ENCODE measurements at regions not wholly inside any gene's neighbourhood (a gene's known extent, or its start where the extent isn't known, plus 50 kb on each side); places are given as distances from the start of the nearest gene placed in this dataset.

GRCh38 chr2:71791501-71792135 lies 338.3 kb downstream of the DYSF start:
- no peak for DNase-seq (ENCODE audit: low read depth)

- DNase-seq (ENCODE audit: low read depth): no peak
These were observed 337.7 kb downstream of the DYSF start for GRCh38 chr2:71791061-71791450.

GRCh38 chr2:71790226-71791060 lies 337.1 kb downstream of the DYSF start:
- DNase-seq (ENCODE audit: low read depth): no peak

- DNase-seq (ENCODE audit: low read depth): no peak
These were observed 336.3 kb downstream of the DYSF start for GRCh38 chr2:71789556-71790204.

- DNase-seq (ENCODE audit: low read depth): no peak
These were observed 335.4 kb downstream of the DYSF start for GRCh38 chr2:71788601-71789240.

- DNase-seq (ENCODE audit: low read depth): no peak
These were observed 334.8 kb downstream of the DYSF start for GRCh38 chr2:71788186-71788525.

GRCh38 chr2:71787476-71788185 lies 334.3 kb downstream of the DYSF start:
- no peak for DNase-seq (ENCODE audit: low read depth)

- no peak for DNase-seq (ENCODE audit: low read depth)
These were observed 333.7 kb downstream of the DYSF start for GRCh38 chr2:71787108-71787415.

- DNase-seq (ENCODE audit: low read depth): no peak
These were observed 333.1 kb downstream of the DYSF start for GRCh38 chr2:71786291-71787107.

GRCh38 chr2:71785516-71785981 lies 332.2 kb downstream of the DYSF start:
- DNase-seq (ENCODE audit: low read depth): no peak

- no peak for DNase-seq (ENCODE audit: low read depth)
These were observed 331.6 kb downstream of the DYSF start for GRCh38 chr2:71784734-71785511.

GRCh38 chr2:71783815-71784214 lies 330.5 kb downstream of the DYSF start:
- DNase-seq (ENCODE audit: low read depth): no peak

- no peak for DNase-seq (ENCODE audit: low read depth)
These were observed 329.9 kb downstream of the DYSF start for GRCh38 chr2:71783215-71783614.

- no peak for DNase-seq (ENCODE audit: low read depth)
These were observed 329.0 kb downstream of the DYSF start for GRCh38 chr2:71782323-71782722.

- no peak for DNase-seq (ENCODE audit: low read depth)
These were observed 328.4 kb downstream of the DYSF start for GRCh38 chr2:71781695-71782228.

GRCh38 chr2:71780162-71780561 lies 326.8 kb downstream of the DYSF start:
- no peak for DNase-seq (ENCODE audit: low read depth)

GRCh38 chr2:71779774-71780105 lies 326.4 kb downstream of the DYSF start:
- no peak for DNase-seq (ENCODE audit: low read depth)

- DNase-seq (ENCODE audit: low read depth): no peak
These were observed 325.8 kb downstream of the DYSF start for GRCh38 chr2:71778936-71779773.

GRCh38 chr2:71778514-71778913 lies 325.2 kb downstream of the DYSF start:
- DNase-seq (ENCODE audit: low read depth): no peak

Measured in GM04503 (cell line).